ENCODE measurements at regions not wholly inside any gene's neighbourhood (a gene's known extent, or its start where the extent isn't known, plus 50 kb on each side); places are given as distances from the start of the nearest gene placed in this dataset.

DNA sequence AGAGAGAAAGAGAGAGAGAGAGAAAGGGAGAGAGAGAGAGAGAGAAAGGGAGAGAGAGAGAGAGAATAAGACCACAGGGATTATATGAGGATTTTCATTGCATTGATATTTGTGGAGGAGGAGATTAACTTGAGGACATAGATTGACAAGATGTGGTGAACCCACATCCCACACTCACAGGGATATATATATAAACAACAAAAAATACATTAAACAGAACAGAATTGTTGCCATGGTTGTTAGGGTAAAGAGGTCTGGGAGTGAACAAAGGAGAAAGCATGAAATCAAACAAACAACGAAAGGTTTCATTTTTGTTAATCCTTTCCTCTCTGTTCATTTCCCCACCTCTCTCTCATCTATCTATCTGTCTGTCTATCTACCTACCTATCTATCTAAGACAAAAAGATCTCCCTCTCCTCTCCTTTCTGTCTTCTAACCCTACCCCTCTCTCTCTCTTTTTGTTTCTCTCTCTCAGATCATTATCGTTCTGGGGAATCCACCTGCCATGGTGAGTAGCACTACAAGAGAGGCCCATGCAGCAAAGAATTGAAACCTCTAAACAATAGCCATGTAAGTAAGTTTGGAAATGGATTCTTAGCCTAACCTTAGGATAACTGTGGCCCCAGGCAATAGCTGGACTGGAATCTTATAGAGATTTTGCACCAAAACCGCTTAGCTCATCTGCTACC is 280.9 kb downstream of the RAP2B start:
- TF ChIP-seq POLR2A (IDR thresholded peaks at IDR 0.05; ENCODE audit: borderline replicate concordance, extremely low read depth, insufficient read depth, insufficient read length), result no peak
- TF ChIP-seq CTCF (IDR thresholded peaks at IDR 0.05 in 2 of 3, conservative IDR thresholded peaks at IDR 0.05 in 1 of 3; ENCODE audit: borderline replicate concordance in 1 of 3, insufficient read depth in 1 of 3, low read depth in 2 of 3, low read length in 2 of 3), result no peak
- TF ChIP-seq SP1 (IDR thresholded peaks at IDR 0.05; ENCODE audit: low read depth), result no peak

Measured in HCT116 (cell line).